ENCODE measurements at regions not wholly inside any gene's neighbourhood (a gene's known extent, or its start where the extent isn't known, plus 50 kb on each side); places are given as distances from the start of the nearest gene placed in this dataset.
A peak's percentile ranks its signal among the peaks of the same experiment; 100 is the strongest.

- BruUV-seq (replicated peaks) = TSS peak; percentile 94
- Histone ChIP-seq H2AFZ (ENCODE audit: low read depth, low read length) (no peak overlapping the region), H3K9ac (replicated peaks; ENCODE audit: extremely low read depth, insufficient read depth, low read length) (peak overlapping the region; percentile 93), H3K4me1 (ENCODE audit: control insufficient read depth, extremely low read depth, insufficient read depth, low read length) (peaks cover 14% of the 10 kb centered on the region), H3K4me3 (replicated peaks in 1 of 3; ENCODE audit: insufficient read depth in 1 of 3, low read depth in 1 of 3, low read length in 3 of 3) (no peak overlapping the region), H3K36me3 (ENCODE audit: control insufficient read depth in 2 of 2, extremely low read depth in 1 of 2, insufficient read depth in 2 of 2, low read length in 2 of 2) (no peaks in the 10 kb centered on the region), H3K79me2 (ENCODE audit: control insufficient read depth, insufficient read depth, low read length) (no peaks in the 10 kb centered on the region), H3K9me1 (replicated peaks; ENCODE audit: control insufficient read depth, extremely low read depth, insufficient read depth, low read length) (no peaks in the 10 kb centered on the region), H3K4me2 (ENCODE audit: insufficient read depth, low read length) (peak overlapping the region; percentile 2), H3K27ac (ENCODE audit: insufficient read depth, low read depth, low read length) (peak overlapping the region; percentile 91), H3K27me3 (ENCODE audit: control insufficient read depth in 2 of 2, insufficient read depth in 2 of 2, low read length in 2 of 2) (no peaks in the 10 kb centered on the region), H4K20me1 (replicated peaks; ENCODE audit: control insufficient read depth, extremely low read depth, insufficient read depth, low read length) (no peaks in the 10 kb centered on the region), H3K9me3 (replicated peaks; ENCODE audit: control insufficient read depth, insufficient read depth, low read length) (no peaks in the 10 kb centered on the region)
- FAIRE-seq (no peak), DNase-seq (ENCODE audit: low read depth, low spot score) (no peak)
- CTCF ChIA-PET = no interaction called here
- TF ChIP-seq EZH2 (IDR thresholded peaks at IDR 0.05; ENCODE audit: borderline replicate concordance, low read depth, low read length, severe bottlenecking) (no peak), JUN (IDR thresholded peaks at IDR 0.05; ENCODE audit: borderline replicate concordance, insufficient read depth, insufficient read length, low read depth) (no peak), GATA2 (IDR thresholded peaks at IDR 0.05; ENCODE audit: insufficient read depth, insufficient read length, low read depth, low read length) (no peak), POLR2AphosphoS5 (IDR thresholded peaks at IDR 0.05; ENCODE audit: insufficient read depth, low read depth, low read length) (no peak), FOS (IDR thresholded peaks at IDR 0.05; ENCODE audit: borderline replicate concordance, insufficient read depth, low read length) (no peak), POLR2A (IDR thresholded peaks at IDR 0.05; ENCODE audit: low read depth, low read length) (no peak), MYC (IDR thresholded peaks at IDR 0.05; ENCODE audit: low read depth, low read length) (no peak), CTCF (IDR thresholded peaks at IDR 0.05; ENCODE audit: extremely low read depth in 1 of 2, insufficient read depth in 1 of 2, low read depth in 1 of 2, low read length in 2 of 2) (no peak)
- TF ChIP-seq, protein P1, sequence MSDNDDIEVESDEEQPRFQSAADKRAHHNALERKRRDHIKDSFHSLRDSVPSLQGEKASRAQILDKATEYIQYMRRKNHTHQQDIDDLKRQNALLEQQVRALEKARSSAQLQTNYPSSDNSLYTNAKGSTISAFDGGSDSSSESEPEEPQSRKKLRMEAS (IDR thresholded peaks at IDR 0.05; ENCODE audit: insufficient read depth, insufficient read length) = no peak
- POLR2A ChIA-PET = no interaction called here
- dilution Hi-C loops (cut with MboI; ENCODE audit: extremely low pct_ligation_motif_present, low sequenced_read_pairs) = no loop called here
- intact Hi-C loops (cut with micrococcal nuclease) = loop anchor here (1.0 to 10.0 kb wide), 11 partner anchors 9 to 638 kb away; partner anchors contain the start of genes KLF4 and RAD23B
Measured at GRCh38 chr9:107636571-107637381, 147.2 kb upstream of the KLF4 start.

All from endothelial cell of umbilical vein (primary cell).